ENCODE measurements at regions not wholly inside any gene's neighbourhood (a gene's known extent, or its start where the extent isn't known, plus 50 kb on each side); places are given as distances from the start of the nearest gene placed in this dataset.
A peak's percentile ranks its signal among the peaks of the same experiment; 100 is the strongest.

- H3K9me3 Mint-ChIP-seq: no peaks in the 10 kb centered on the region
- H3K4me3 Mint-ChIP-seq: no peak overlapping the region
- Histone ChIP-seq H3K27me3 (ENCODE audit: control insufficient read depth, insufficient read depth, low read length, poor library complexity, severe bottlenecking) (no peaks in the 10 kb centered on the region), H3K4me3 (ENCODE audit: low read length) (no peak overlapping the region), H3K27ac (ENCODE audit: low read depth, low read length) (no peak overlapping the region), H3K9ac (ENCODE audit: extremely low read depth, low read length, poor library complexity, severe bottlenecking) (no peak overlapping the region), H3K4me1 (ENCODE audit: control insufficient read depth, insufficient read depth, low read length) (no peaks in the 10 kb centered on the region), H3K9me3 (ENCODE audit: control insufficient read depth, low read length) (no peaks in the 10 kb centered on the region), H3K36me3 (ENCODE audit: control insufficient read depth, insufficient read depth, low read length) (no peaks in the 10 kb centered on the region)
- no peak overlapping the region for H3K27ac Mint-ChIP-seq
- no peak for DNase-seq
- no peaks in the 10 kb centered on the region for H3K36me3 Mint-ChIP-seq (ENCODE audit: low read depth)
- peaks cover 2% of the 10 kb centered on the region for H3K27me3 Mint-ChIP-seq (ENCODE audit: insufficient read depth)
- 94 to 96% methylated on average over 7 of the region's 7 CpGs for WGBS, 2 experiments (ENCODE audit: insufficient coverage in 1 of 2, insufficient read length in 1 of 2)
- TF ChIP-seq CTCF (conservative IDR thresholded peaks at IDR 0.05): no peak
- no peaks in the 10 kb centered on the region for H3K4me1 Mint-ChIP-seq
Measured at GRCh38 chr15:69949485-69949884, 148.2 kb downstream of the TLE3 start.

GRCh38 chr15:69951256-69951897 lies 146.3 kb downstream of the TLE3 start:
- Histone ChIP-seq H3K9ac (ENCODE audit: extremely low read depth, low read length, poor library complexity, severe bottlenecking) (no peak overlapping the region), H3K36me3 (ENCODE audit: control insufficient read depth, insufficient read depth, low read length) (no peaks in the 10 kb centered on the region), H3K27ac (ENCODE audit: low read depth, low read length) (no peak overlapping the region), H3K27me3 (ENCODE audit: control insufficient read depth, insufficient read depth, low read length, poor library complexity, severe bottlenecking) (no peaks in the 10 kb centered on the region), H3K9me3 (ENCODE audit: control insufficient read depth, low read length) (no peaks in the 10 kb centered on the region), H3K4me3 (ENCODE audit: low read length) (no peak overlapping the region), H3K4me1 (ENCODE audit: control insufficient read depth, insufficient read depth, low read length) (no peaks in the 10 kb centered on the region)
- Mint-ChIP-seq H3K4me3 (no peak overlapping the region), H3K27ac (no peak overlapping the region), H3K4me1 (peaks cover 2% of the 10 kb centered on the region), H3K27me3 (ENCODE audit: insufficient read depth) (peaks cover 2% of the 10 kb centered on the region), H3K36me3 (ENCODE audit: low read depth) (no peaks in the 10 kb centered on the region), H3K9me3 (no peaks in the 10 kb centered on the region)
- DNase-seq: no peak
- WGBS, 2 experiments (ENCODE audit: insufficient coverage in 1 of 2, insufficient read length in 1 of 2): 76 to 90% methylated on average over 2 of the region's 2 CpGs
- TF ChIP-seq CTCF (conservative IDR thresholded peaks at IDR 0.05): no peak

- Mint-ChIP-seq H3K4me1 (peaks cover 2% of the 10 kb centered on the region), H3K27me3 (ENCODE audit: insufficient read depth) (no peaks in the 10 kb centered on the region), H3K27ac (no peak overlapping the region), H3K4me3 (no peak overlapping the region), H3K36me3 (ENCODE audit: low read depth) (no peaks in the 10 kb centered on the region), H3K9me3 (no peaks in the 10 kb centered on the region)
- no peaks in the 10 kb centered on the region for H3K4me1 ChIP-seq (ENCODE audit: control insufficient read depth, insufficient read depth, low read length)
- H3K4me3 ChIP-seq (ENCODE audit: low read length): no peak overlapping the region
- no peak overlapping the region for H3K27ac ChIP-seq (ENCODE audit: low read depth, low read length)
- 93 to 100% methylated on average over 4 to 9 of the region's 9 CpGs for WGBS, 2 experiments (ENCODE audit: insufficient coverage in 1 of 2, insufficient read length in 1 of 2)
- no peak overlapping the region for H3K9ac ChIP-seq (ENCODE audit: extremely low read depth, low read length, poor library complexity, severe bottlenecking)
- no peaks in the 10 kb centered on the region for H3K36me3 ChIP-seq (ENCODE audit: control insufficient read depth, insufficient read depth, low read length)
- no peaks in the 10 kb centered on the region for H3K9me3 ChIP-seq (ENCODE audit: control insufficient read depth, low read length)
- no peaks in the 10 kb centered on the region for H3K27me3 ChIP-seq (ENCODE audit: control insufficient read depth, insufficient read depth, low read length, poor library complexity, severe bottlenecking)
- DNase-seq: no peak
- TF ChIP-seq CTCF (conservative IDR thresholded peaks at IDR 0.05): peak; percentile 37
Measured at GRCh38 chr15:69951898-69952555, 145.7 kb downstream of the TLE3 start.

Data from endodermal cell (in vitro differentiated cells).